ENCODE measurements at regions not wholly inside any gene's neighbourhood (a gene's known extent, or its start where the extent isn't known, plus 50 kb on each side); places are given as distances from the start of the nearest gene placed in this dataset.

DNA sequence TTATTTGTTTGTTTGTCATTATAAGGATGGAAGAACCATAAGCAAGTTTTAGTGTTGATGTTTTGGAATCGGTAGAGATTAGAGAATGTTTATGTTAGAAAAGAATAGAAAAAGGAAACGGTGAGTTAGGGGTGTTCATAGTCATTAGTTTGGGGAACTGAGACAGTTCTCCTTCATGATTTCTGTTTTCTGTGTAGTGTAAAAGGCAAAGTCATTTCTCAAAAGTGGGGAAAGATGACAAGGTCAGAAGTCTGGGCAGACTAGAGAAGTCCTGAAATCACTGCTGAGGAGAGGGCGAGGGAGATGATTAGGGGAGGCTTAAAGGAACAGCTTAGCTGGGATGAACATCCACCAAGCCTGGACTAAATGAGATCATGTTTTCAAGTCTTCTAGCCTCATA is 498.9 kb downstream of the TTLL7 start:
- TF ChIP-seq GATA2 (IDR thresholded peaks at IDR 0.05; ENCODE audit: low read depth, low read length) (no peak), GATA3 (IDR thresholded peaks at IDR 0.05; ENCODE audit: low read depth, low read length) (no peak)
